ENCODE measurements at regions not wholly inside any gene's neighbourhood (a gene's known extent, or its start where the extent isn't known, plus 50 kb on each side); places are given as distances from the start of the nearest gene placed in this dataset.
A peak's percentile ranks its signal among the peaks of the same experiment; 100 is the strongest.

DNA sequence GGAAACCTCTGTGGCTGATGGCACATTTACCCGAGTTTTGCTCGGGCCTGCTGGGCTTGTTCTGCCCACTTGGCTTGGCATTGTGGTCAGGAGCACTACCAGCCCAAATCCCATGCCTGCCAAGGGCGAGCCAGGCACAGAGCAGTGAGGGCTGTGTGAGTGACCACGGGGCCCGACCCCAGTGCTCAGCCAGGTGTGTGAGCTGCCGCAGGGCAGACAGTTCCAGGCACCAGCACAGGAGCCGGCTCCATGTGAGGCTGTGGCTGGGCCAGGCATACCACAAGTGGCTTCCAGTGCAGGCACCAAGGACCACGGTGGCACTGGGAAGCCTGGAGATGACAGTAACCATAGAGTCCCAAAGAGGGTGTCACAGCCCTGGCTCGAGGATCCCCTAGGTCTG, 1225.5 kb upstream of the GJE1 start:
- TF ChIP-seq, protein P1, sequence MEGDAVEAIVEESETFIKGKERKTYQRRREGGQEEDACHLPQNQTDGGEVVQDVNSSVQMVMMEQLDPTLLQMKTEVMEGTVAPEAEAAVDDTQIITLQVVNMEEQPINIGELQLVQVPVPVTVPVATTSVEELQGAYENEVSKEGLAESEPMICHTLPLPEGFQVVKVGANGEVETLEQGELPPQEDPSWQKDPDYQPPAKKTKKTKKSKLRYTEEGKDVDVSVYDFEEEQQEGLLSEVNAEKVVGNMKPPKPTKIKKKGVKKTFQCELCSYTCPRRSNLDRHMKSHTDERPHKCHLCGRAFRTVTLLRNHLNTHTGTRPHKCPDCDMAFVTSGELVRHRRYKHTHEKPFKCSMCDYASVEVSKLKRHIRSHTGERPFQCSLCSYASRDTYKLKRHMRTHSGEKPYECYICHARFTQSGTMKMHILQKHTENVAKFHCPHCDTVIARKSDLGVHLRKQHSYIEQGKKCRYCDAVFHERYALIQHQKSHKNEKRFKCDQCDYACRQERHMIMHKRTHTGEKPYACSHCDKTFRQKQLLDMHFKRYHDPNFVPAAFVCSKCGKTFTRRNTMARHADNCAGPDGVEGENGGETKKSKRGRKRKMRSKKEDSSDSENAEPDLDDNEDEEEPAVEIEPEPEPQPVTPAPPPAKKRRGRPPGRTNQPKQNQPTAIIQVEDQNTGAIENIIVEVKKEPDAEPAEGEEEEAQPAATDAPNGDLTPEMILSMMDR (IDR thresholded peaks at IDR 0.05; ENCODE audit: borderline replicate concordance): no peak
- H3K36me3 ChIP-seq: no peaks in the 10 kb centered on the region
- no peak for DNase-seq
- peaks cover 8% of the 10 kb centered on the region for H3K9me3 ChIP-seq (replicated peaks)
- intact Hi-C loops (cut with micrococcal nuclease): no loop called here
- no peak overlapping the region for H3K4me3 ChIP-seq
- H3K4me1 ChIP-seq: no peaks in the 10 kb centered on the region
- no peak overlapping the region for H3K27ac ChIP-seq (replicated peaks)
- no peaks in the 10 kb centered on the region for H3K27me3 ChIP-seq (ENCODE audit: low read depth)

DNA sequence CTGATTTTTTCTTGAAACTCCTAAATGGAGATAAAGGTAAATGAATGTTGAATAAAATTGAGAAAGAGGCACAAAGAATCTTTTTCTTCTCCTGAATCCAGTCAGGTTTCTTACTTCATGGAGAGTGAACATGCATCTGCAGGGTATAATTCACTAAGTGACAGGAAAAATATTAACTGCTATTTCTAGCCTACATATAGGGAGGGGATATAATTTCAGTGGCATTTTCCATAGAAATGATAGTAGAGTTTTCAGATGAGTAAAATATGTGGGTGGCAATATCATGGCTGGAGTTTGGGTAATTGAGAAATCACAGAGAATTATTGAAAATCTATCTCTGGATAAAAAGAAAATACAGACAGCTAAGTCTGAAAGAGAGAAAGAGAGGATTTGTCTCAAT, 1227.0 kb upstream of the GJE1 start:
- H3K27me3 ChIP-seq (ENCODE audit: low read depth): no peaks in the 10 kb centered on the region

DNA sequence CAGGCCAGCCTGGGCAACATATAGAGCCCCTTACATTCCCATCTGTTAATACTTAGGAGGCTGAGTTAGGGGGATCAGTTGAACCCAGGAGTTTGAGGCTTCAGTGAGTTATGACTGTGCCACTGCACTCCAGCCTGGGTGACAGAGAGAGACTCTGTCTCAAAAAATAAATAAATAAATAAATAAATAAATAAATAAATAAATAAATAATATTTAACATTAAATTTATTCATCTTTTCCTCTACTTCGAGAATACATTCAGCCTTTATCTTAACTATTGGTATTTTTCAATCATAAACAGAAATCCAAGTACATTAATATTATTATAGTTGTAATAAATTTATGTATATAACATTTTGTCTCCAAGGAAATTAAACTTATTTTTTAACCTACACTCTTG, 1227.7 kb upstream of the GJE1 start:
- peaks cover 23% of the 10 kb centered on the region for H3K9me3 ChIP-seq (replicated peaks)
- no peak overlapping the region for H3K27ac ChIP-seq (replicated peaks)
- no peaks in the 10 kb centered on the region for H3K36me3 ChIP-seq
- no peaks in the 10 kb centered on the region for H3K27me3 ChIP-seq (ENCODE audit: low read depth)
- no peak overlapping the region for H3K4me3 ChIP-seq
- H3K4me1 ChIP-seq: no peaks in the 10 kb centered on the region
- no peak for DNase-seq
- intact Hi-C loops (cut with micrococcal nuclease): no loop called here
- TF ChIP-seq, protein P1 (IDR thresholded peaks at IDR 0.05; ENCODE audit: borderline replicate concordance): no peak

More for the DNA sequence above, 1227.0 kb upstream of the GJE1 start:
- H3K4me1 ChIP-seq: no peaks in the 10 kb centered on the region
- peaks cover 23% of the 10 kb centered on the region for H3K9me3 ChIP-seq (replicated peaks)
- intact Hi-C loops (cut with micrococcal nuclease): no loop called here
- no peak overlapping the region for H3K4me3 ChIP-seq
- no peak for DNase-seq
- H3K36me3 ChIP-seq: no peaks in the 10 kb centered on the region
- no peak overlapping the region for H3K27ac ChIP-seq (replicated peaks)
- TF ChIP-seq, protein P1 (IDR thresholded peaks at IDR 0.05; ENCODE audit: borderline replicate concordance): no peak

DNA sequence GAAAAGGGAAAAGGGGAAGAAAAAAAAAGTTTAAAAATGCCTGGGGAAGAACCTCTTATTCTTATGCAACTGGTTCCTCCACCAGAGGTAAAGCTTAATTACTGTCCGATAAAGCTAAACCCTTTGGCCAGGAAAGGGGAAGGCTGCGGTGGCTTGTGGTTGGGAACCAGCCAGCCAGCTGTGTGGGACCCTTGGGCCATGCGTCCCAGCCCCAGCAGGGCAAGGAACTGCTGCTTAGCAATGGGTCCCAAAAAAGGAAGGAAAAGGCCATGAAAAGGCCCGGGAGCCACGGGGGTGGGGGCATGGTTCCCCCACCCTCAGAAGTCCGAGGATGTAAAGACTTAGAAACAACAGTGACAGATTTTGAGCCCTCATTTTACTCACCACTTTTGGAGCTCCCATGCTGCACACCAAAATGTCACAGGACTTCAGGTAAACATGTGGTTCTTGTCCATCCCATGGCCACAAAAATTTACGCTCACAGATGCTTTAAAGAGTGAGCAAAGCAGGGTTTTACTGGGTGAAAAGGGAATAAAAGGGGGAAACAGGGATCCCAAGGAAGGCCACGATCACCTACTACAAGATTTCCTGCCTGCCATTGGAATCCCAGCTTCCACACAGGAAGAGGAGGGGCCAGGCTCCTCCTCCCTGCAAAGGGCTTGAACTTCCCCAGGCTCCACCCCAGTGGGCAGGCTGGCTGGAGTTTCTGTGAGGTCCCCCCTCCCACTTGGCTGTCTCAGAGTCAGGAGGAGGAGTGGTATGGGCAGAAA, 1234.7 kb upstream of the GJE1 start:
- Histone ChIP-seq H3K27ac (replicated peaks) (no peak overlapping the region), H3K4me3 (peak overlapping the region; percentile 8), H3K4me1 (no peaks in the 10 kb centered on the region), H3K36me3 (no peaks in the 10 kb centered on the region), H3K9me3 (replicated peaks) (peaks cover 25% of the 10 kb centered on the region), H3K27me3 (ENCODE audit: low read depth) (no peaks in the 10 kb centered on the region)
- DNase-seq: no peak
- intact Hi-C loops (cut with micrococcal nuclease): no loop called here
- TF ChIP-seq, protein P1 (IDR thresholded peaks at IDR 0.05; ENCODE audit: borderline replicate concordance): no peak

DNA sequence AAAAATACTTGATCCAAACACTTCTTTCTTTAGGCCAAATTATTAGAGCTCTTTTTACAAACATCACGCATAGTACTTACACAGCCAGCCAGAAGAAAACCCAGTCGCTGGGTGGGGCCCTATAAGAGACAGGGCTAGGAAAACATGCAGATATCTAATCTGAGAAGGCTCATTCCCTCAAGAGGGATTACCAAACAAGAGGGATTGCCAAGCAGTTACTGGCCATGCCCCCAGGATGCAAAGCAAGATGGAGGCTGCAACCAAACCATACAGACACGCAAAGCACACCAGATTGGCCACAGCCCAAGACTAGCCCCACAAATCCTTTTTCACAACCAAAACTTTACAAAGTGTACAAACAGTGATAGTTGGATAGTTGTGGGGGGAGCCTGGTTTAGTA, 1235.4 kb upstream of the GJE1 start:
- intact Hi-C loops (cut with micrococcal nuclease): no loop called here
- Histone ChIP-seq H3K27ac (replicated peaks) (no peak overlapping the region), H3K9me3 (replicated peaks) (peaks cover 25% of the 10 kb centered on the region), H3K4me3 (peak overlapping the region; percentile 8), H3K36me3 (no peaks in the 10 kb centered on the region), H3K27me3 (ENCODE audit: low read depth) (no peaks in the 10 kb centered on the region), H3K4me1 (no peaks in the 10 kb centered on the region)
- DNase-seq: no peak
- TF ChIP-seq, protein P1 (IDR thresholded peaks at IDR 0.05; ENCODE audit: borderline replicate concordance): no peak
